Peyer's patch (tissue), 4 donors: ENCODE measurements at regions not wholly inside any gene's neighbourhood (a gene's known extent, or its start where the extent isn't known, plus 50 kb on each side); places are given as distances from the start of the nearest gene placed in this dataset.

ENCODE experiments used
- DNase-seq, 3 donors: peaks; one replicate each; pipeline ENCODE4 v3.0.0-alpha.2; 2017 to 2019
- H3K27ac ChIP-seq, 4 donors: fragments of 200-600 bp; sonication (generic); one replicate each; pipeline ENCODE4 v1.5.1; 2016 to 2019
- H3K27me3 ChIP-seq, 2 donors: fragments of 200-600 bp; sonication (generic); one replicate each; pipeline ENCODE4 v1.5.1; 2019
- H3K36me3 ChIP-seq, 3 donors: fragments of 200-600 bp; sonication (generic); one replicate each; pipeline ENCODE4 v1.5.1; 2016 to 2019
- H3K4me1 ChIP-seq, 4 donors: fragments of 200-600 bp; sonication (generic); one replicate each; pipeline ENCODE4 v1.5.1; 2016 to 2019
- H3K4me3 ChIP-seq, 4 donors: fragments of 200-600 bp; sonication (generic); 1 replicate in 3 of 4; 2 replicates in 1 of 4; pipeline ENCODE4 v1.5.1; 2016 to 2019; ENCODE audit warnings: mild to moderate bottlenecking in 1 of 4
- H3K9me3 ChIP-seq, 4 donors: fragments of 200-600 bp; sonication (generic); one replicate each; pipeline ENCODE4 v1.5.1; 2016 to 2019; ENCODE audit warnings: mild to moderate bottlenecking in 1 of 4
- POLR2A ChIP-seq, 2 donors: fragments of 450-650 bp; IDR thresholded peaks; one replicate each; pipeline ENCODE4 v1.5.1; 2017; ENCODE audit warnings: antibody characterized with exemption in 2 of 2, mild to moderate bottlenecking in 2 of 2, moderate library complexity in 2 of 2
- TF ChIP-seq, protein P1 (sequence below), 6 experiments: fragments of 450-650 bp in 4 of 6; fragments of 200-600 bp in 2 of 6; sonication (generic) in 1 of 6; IDR thresholded peaks; one replicate each; pipeline ENCODE4 v1.5.1; 2017 to 2019; ENCODE audit warnings: antibody characterized with exemption in 6 of 6, mild to moderate bottlenecking in 3 of 6, moderate library complexity in 1 of 6

DNA sequence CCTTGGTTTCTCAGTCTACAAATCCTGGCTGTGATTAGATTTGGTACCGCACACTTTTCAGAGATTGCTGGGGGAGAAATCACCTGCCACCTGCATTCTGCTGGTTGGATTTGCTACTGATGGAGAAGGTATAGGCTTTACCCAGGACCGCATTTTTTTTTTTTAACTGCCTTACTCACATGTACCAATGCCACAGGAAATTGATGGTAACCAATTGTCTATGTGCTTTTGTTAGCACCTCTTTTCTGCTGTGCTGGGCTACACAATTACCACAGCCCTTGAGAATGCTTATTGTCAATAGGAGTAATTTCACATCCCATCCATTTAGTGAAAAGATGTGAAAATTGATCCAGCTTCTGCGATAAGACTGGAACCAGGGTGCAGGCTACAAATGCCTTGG, 74.4 kb upstream of the TANC2 start:
- no peak overlapping the region for H3K4me3 ChIP-seq
- no peaks in the 10 kb centered on the region for H3K36me3 ChIP-seq
- H3K9me3 ChIP-seq = no peaks in the 10 kb centered on the region
- no peak for DNase-seq
- H3K27ac ChIP-seq = no peak overlapping the region
- H3K4me1 ChIP-seq = no peaks in the 10 kb centered on the region
- no peaks in the 10 kb centered on the region for H3K27me3 ChIP-seq
- TF ChIP-seq, protein P1, sequence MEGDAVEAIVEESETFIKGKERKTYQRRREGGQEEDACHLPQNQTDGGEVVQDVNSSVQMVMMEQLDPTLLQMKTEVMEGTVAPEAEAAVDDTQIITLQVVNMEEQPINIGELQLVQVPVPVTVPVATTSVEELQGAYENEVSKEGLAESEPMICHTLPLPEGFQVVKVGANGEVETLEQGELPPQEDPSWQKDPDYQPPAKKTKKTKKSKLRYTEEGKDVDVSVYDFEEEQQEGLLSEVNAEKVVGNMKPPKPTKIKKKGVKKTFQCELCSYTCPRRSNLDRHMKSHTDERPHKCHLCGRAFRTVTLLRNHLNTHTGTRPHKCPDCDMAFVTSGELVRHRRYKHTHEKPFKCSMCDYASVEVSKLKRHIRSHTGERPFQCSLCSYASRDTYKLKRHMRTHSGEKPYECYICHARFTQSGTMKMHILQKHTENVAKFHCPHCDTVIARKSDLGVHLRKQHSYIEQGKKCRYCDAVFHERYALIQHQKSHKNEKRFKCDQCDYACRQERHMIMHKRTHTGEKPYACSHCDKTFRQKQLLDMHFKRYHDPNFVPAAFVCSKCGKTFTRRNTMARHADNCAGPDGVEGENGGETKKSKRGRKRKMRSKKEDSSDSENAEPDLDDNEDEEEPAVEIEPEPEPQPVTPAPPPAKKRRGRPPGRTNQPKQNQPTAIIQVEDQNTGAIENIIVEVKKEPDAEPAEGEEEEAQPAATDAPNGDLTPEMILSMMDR (IDR thresholded peaks at IDR 0.05) = no peak
- no peak for TF ChIP-seq POLR2A (IDR thresholded peaks at IDR 0.05)

DNA sequence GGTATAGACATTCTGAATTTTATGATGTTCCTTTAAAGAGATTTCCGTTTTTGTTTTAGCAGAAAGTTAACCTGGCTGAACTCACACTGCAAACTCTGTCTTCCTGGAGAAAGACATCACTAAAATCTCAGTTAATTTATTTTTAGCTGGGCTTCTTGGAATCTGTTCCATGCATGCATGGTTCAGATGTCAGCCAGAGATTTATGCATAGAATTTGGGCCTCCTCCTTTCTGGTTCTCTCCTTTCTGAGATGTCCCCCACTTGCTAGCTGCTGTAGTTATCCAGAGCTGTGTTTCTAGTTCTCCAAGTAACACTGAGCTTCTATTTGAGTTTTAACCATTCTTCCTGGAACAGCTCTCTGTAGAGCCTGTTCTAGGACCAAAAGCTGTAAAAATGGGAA, 77.3 kb upstream of the TANC2 start:
- no peaks in the 10 kb centered on the region for H3K9me3 ChIP-seq
- TF ChIP-seq POLR2A (IDR thresholded peaks at IDR 0.05) = no peak
- TF ChIP-seq, protein P1 (IDR thresholded peaks at IDR 0.05) = no peak
- no peak overlapping the region for H3K4me3 ChIP-seq
- no peak overlapping the region for H3K27ac ChIP-seq
- no peaks in the 10 kb centered on the region for H3K4me1 ChIP-seq
- no peak for DNase-seq
- no peaks in the 10 kb centered on the region for H3K36me3 ChIP-seq
- H3K27me3 ChIP-seq = no peaks in the 10 kb centered on the region

DNA sequence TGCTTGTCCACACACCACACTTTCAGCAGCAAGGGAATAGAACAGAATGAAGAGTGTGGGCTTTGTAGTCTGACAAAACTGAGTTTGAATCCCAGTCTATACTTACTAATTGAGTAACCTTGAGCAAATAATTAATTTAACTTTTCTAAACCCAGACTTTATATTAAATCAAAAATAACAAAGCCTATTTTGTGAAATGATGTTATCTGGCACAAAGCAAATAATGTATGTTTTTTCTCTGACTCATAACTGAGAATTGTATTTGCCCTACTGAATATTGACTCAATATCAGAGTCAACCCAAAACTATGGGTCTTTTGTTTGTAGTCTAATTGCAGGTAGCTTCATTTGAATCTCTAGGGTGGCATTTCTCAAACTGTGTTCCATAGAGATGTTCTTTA, 77.9 kb upstream of the TANC2 start:
- Histone ChIP-seq H3K9me3 (no peaks in the 10 kb centered on the region), H3K27me3 (no peaks in the 10 kb centered on the region), H3K4me3 (no peak overlapping the region), H3K4me1 (no peaks in the 10 kb centered on the region), H3K36me3 (no peaks in the 10 kb centered on the region), H3K27ac (no peak overlapping the region)
- DNase-seq = no peak
- TF ChIP-seq, protein P1 (IDR thresholded peaks at IDR 0.05) = no peak
- TF ChIP-seq POLR2A (IDR thresholded peaks at IDR 0.05) = no peak

DNA sequence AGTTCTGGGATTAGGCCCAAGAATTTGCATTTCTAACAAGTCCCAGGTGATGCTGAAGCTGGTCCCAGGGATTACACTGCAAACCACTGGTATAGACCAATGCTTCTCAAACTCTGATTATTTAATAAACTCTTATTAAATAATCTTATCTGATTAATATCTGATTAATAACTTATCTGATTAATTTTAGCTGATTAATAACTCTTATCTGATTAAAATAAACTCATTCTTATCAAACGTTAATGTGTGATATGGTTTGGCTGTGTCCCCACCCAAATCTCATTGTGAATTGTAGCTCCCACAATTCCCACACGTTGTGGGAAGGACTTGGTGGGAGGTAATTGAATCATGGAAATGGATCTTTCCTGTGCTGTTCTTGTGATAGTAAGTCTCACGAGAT, 78.6 kb upstream of the TANC2 start:
- no peaks in the 10 kb centered on the region for H3K4me1 ChIP-seq
- no peaks in the 10 kb centered on the region for H3K9me3 ChIP-seq
- no peak for TF ChIP-seq POLR2A (IDR thresholded peaks at IDR 0.05)
- TF ChIP-seq, protein P1 (IDR thresholded peaks at IDR 0.05) = no peak
- H3K4me3 ChIP-seq = no peak overlapping the region
- DNase-seq = no peak
- no peaks in the 10 kb centered on the region for H3K27me3 ChIP-seq
- H3K27ac ChIP-seq = no peak overlapping the region
- no peaks in the 10 kb centered on the region for H3K36me3 ChIP-seq

DNA sequence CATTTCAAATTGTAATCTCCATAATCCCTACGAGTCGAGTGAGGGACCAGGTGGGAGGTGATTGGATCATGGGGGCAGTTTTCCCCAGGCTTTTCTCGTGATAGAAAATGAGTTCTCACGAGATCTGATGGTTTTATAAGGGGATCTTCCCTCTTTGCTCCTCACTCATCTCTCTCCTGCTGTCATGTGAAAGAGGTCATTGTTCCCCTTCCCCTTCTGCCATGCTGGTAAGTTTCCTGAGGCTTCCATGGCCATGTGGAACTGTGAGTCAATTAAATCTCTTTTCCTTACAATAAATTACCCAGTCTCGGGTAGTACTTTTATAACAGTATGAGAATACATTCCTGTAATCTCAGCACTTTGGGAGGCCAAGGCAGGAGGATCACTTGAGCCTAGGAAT, 76.7 kb upstream of the MARCHF10 start:
- TF ChIP-seq, protein P1 (IDR thresholded peaks at IDR 0.05) = no peak
- Histone ChIP-seq H3K36me3 (no peaks in the 10 kb centered on the region), H3K9me3 (no peaks in the 10 kb centered on the region), H3K27ac (no peak overlapping the region), H3K27me3 (no peaks in the 10 kb centered on the region), H3K4me3 (no peak overlapping the region), H3K4me1 (no peaks in the 10 kb centered on the region)
- DNase-seq = no peak

DNA sequence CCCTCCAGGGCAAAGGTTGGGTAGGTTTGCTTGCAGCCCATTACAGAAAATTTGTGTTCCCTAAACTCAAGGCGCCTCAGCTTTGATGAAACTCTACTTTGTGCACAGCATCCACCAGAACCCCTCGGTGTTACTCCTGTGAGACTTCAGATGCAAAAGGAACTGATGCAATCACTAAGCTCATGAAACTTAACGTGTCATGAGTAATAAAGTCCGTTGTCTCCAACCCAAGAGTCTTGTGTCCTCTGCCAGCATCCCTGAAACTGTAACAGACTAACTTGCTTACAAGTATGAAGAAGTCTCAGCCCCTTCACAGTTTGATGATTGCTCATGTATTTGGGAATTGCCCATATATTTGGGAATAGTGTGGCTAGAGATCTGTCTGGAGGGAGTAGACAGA, 74.8 kb upstream of the MARCHF10 start:
- no peak for DNase-seq
- H3K36me3 ChIP-seq = no peaks in the 10 kb centered on the region
- H3K27me3 ChIP-seq = no peaks in the 10 kb centered on the region
- no peaks in the 10 kb centered on the region for H3K9me3 ChIP-seq
- no peak overlapping the region for H3K27ac ChIP-seq
- TF ChIP-seq POLR2A (IDR thresholded peaks at IDR 0.05) = no peak
- TF ChIP-seq, protein P1 (IDR thresholded peaks at IDR 0.05) = no peak
- H3K4me1 ChIP-seq = no peaks in the 10 kb centered on the region
- H3K4me3 ChIP-seq = no peak overlapping the region
